ENCODE measurements at regions not wholly inside any gene's neighbourhood (a gene's known extent, or its start where the extent isn't known, plus 50 kb on each side); places are given as distances from the start of the nearest gene placed in this dataset.

DNA sequence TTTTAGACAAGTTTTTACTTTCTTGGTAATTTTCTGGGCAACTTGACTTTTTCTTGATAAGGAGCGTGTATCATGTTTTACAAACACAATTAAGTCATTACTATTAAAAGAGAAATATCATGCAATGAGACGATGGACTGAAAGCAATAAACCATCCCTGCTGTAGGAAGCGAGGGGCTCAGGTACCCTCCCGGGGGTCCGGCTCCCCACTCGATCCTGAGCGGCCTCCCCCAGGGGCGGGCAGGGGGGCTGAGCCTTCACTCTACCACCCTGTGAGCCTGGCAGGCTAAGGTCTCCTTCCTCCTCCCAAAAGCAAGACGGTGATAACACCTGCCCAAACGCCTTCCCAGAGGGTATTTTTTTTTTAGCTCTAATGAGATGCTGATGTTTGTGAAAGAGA is 51.8 kb upstream of the ADGRA1 start:
- no peak for DNase-seq

- DNase-seq = no peak
Measured at GRCh38 chr10:133034762-133035161, 53.0 kb upstream of the ADGRA1 start.

DNA sequence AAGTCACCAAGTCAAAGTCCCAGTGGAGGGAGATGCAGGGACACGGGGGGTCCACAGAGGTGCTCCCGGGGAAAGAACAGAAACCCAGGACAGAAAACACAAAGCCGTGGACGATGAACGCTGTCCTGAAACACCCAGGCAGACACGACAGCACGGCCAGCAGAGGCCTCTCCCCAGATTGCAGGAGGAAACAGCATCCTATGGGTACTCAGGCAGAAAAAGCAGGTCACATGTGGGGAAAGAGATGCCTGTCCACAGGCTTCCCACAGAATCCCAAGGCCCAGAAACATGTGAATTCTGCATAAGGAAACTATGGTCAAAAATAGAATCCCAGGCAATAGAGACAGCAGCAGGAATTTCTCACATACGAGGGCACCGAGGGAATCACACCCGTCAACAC is 53.6 kb upstream of the ADGRA1 start:
- DNase-seq = no peak

GRCh38 chr10:133033742-133034048 is 54.0 kb upstream of the ADGRA1 start:
- DNase-seq = no peak

- DNase-seq = no peak
Measured at GRCh38 chr10:133032976-133033741, 54.6 kb upstream of the ADGRA1 start.

DNA sequence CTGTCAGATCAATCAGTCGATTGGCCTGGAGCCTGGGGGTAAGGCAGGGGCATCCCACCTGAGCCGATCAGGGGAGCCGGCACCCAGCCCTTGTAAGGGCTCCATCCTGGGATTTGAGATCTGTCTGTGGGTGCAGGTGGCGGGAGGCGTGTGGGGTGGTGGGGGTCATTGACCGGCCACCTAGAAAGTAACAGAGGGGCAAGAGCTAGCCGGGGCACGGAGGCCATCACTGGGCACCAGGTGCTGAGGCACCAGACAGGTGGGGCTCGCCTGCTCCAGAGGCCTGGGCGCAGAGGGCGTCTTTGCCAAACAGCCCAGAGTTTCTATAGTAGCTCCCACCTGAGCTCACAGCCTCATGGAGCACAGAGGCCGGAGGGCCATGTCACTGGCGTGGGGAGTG is 55.5 kb upstream of the ADGRA1 start:
- no peak for DNase-seq

- no peak for DNase-seq
Measured at GRCh38 chr10:133031541-133032125, 56.1 kb upstream of the ADGRA1 start.

- no peak for DNase-seq
Measured at GRCh38 chr10:133030781-133031180, 56.9 kb upstream of the ADGRA1 start.

DNA sequence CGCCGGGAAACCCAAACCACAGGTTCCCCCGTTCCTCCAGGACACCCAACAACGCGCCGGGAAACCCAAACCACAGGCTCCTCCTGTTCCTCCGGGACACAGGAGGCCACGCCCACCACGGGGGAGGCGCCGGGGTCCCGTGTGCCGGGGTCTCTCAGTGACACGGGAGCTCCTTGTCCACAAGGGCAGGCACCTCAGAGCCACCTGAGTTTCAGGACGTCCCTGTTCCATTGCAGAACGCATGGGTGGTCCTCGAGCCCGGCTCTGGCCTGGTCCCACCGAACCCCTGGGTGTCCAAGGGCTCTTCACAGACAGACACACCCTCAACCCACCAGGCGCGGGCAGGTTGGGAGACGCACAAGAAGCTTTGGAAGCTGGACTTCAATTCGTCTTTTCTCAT is 57.6 kb upstream of the ADGRA1 start:
- DNase-seq = no peak

- no peak for DNase-seq
Measured at GRCh38 chr10:133028956-133029355, 58.8 kb upstream of the ADGRA1 start.

- no peak for DNase-seq
Measured at GRCh38 chr10:133028158-133028557, 59.6 kb upstream of the ADGRA1 start.

- no peak for DNase-seq
Measured at GRCh38 chr10:133027482-133027881, 60.2 kb upstream of the ADGRA1 start.

DNA sequence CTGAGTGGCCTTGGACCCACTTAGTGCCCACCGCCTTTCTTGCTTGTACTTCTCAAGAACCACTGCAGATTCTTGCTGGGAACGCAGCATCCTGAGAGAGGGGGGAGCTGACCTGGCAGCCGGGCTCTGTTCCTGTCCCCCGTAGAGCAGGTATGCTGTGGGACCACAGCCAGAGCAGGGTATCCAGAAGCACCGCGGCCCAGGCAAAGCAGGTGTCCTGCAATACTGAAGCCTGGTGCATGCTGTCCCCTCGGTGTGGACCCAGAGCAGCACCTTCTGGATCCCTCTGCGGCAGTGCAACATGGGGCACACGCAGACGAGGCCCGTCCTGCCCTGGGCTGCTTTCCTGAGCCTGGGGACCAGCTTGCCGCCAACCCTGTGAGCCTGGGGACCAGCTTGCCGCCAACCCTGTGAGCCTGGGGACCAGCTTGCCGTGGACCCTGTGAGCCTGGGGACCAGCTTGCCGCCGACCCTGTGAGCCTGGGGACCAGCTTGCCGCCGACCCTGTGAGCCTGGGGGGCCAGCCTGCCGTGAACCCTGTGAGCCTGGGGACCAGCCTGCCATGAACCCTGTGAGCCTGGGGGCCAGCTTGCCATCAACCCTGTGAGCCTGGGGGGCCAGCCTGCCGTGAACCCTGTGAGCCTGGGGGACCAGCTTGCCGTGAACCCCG is 60.9 kb upstream of the ADGRA1 start:
- DNase-seq = no peak

GRCh38 chr10:133026171-133026570 is 61.6 kb upstream of the ADGRA1 start:
- no peak for DNase-seq

GRCh38 chr10:133025558-133026090 is 62.1 kb upstream of the ADGRA1 start:
- DNase-seq = no peak

- no peak for DNase-seq
Measured at GRCh38 chr10:133024704-133025557, 62.8 kb upstream of the ADGRA1 start.

DNA sequence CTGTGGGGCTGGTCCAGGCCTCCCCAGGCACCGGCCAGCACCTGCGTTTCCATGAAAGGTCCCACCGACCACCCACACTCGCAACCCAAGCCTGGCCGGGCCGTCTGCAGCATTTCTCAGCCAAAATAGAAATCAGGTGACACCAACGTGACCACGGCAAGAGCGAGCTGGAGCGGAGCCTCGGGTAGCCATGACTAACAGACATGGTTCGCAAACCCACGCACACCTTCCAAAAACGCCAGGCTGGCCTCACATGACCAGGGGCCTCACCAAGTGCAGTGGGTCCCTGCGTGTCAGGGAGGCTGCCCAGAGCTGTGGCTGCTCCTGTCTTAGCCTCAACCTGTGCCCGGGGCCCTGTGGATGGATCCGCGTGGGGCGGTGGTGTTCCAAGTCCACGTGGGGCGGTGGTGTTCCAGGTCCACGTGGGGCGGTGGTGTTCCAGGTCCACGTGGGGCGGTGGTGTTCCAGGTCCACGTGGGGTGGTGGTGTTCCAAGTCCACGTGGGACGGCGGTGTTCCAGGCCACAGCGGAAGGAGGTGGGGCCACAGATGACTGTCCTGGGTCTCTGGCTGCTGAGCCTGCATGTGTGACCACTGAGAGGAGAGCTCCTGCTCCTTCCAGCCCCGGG is 64.4 kb upstream of the ADGRA1 start:
- DNase-seq = no peak

DNA sequence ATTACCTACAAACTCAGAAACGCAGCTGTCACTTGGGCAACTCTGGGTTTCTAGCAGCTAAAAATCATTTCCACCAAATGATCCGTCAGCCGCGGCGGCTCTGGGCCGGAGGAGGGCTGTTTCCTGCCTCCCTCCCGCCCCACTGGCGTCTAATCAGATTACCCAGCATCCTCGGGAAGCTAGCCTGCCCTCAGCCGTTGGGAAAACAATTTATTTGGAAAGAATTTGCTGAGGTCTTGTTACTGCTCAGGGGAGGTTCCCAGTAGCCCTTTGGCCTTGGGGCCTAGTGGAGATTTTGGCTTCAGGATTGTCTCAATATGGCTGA is 65.0 kb upstream of the ADGRA1 start:
- no peak for DNase-seq

DNA sequence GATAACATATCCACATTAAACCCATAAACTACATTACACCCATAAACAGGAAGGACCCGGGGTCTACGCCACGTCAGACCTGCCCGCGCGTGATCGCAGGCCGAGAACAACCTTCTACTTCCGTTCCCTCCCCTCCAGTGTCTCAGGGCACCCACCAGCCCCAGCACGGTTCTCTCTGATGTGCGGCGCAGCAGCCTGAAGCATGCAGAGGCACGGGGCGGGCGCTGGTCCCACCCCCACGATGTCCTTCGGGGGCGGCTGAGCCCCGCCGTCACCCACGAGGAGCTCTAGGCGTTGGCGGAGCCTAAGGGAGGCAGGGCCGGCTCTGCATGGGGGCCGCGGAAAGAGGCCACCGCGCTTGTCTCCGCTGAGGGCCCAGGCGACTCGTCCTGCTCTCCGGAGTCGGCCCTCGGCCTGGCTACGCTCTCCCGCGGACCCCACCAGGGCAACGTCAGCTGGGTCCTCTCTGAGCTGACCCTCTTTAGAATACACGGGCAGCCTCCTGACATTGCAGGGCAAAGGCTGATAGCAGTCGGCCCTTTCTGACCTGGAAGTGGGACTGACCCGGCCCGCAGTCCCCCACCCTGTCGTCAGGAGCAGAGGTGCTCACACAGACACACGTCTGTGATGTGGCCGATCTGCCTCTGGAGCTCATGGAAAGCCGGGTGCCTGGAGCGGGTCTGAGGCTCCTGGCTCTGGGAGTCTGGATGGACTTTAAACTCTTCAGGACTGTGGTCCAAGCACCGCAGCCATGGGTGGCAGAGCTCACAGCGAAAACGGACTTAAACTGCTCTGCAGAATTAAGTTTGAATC is 65.6 kb upstream of the ADGRA1 start:
- no peak for DNase-seq

DNA sequence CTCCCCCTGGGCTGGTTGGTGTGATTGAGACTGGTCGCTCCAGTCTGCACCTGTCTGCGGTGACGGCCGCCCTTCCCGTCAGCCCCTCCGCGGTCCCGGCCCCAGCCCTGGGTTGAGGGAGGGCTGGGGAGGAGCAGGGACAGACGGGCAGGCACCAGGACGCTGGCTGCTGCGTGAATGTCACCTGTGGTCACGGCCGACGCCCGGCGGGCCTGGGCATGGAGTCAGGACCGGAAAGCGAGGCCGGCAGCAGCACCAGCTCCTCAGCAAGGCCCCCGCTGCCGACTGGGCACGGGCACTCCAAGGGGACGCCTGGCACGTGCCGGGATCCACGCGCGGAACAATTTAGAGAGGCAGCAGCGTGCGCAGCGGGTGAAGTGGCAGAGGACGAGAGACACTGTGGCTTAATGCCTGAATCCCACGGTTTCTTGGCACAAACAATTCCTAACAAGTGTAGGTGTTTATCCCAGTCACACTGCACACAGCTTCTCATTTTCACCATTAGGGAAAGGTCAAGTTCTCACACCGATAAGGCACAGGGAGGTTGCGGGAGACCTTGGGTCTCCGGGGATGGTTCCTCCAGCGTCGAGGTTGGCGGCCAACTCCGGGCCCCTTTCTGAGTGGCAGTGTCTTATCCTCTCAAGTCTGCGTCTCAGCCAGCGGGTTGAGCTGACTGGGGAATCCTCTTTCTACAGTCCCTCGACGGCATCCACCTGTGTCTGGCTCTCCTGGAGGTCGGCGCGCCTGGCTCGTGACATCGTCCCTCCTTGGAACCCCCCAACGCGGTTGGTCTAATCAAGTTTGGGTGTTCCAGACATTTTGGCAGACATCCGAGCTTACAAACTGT is 66.4 kb upstream of the ADGRA1 start:
- DNase-seq = no peak

DNA sequence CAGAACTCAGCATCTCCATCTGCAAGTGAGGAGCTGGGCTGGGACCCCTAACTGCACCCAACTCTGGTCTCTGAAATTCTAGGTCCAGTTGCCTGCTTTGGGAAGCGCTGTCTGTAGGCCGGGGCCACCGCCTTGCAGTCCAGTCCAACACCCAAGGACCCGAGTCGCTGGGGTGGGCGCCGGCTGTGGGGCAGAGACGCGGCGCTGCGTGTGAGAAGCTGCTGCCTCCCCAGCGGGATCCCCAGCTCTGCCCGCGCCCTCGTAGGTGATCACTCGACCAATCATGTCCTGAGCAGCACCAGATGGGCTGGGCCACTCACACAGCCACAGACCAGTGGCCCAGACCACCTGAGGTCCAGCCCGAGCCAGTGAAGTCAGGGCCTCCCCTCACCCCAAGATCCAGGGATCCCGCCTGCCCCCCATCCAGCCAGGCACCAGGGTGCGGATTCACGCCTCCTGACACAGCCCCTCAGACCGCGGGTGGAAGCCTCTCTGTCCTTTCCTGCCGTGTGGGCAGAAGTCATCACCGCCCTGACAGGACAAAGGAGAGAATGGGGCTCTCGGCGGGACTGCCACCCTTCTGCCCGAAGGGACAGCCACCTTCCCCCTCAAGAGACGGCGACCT is 67.4 kb upstream of the ADGRA1 start:
- DNase-seq = no peak

Data from CD4-positive, alpha-beta T cell treated with Interleukin-4 for 4 hours (primary cell).